Kidney tubule cell (primary cell): ENCODE measurements at regions not wholly inside any gene's neighbourhood (a gene's known extent, or its start where the extent isn't known, plus 50 kb on each side); places are given as distances from the start of the nearest gene placed in this dataset.
"Not testable (repeated sequence)": the region's sequence is repeated elsewhere in the genome, so short reads cannot be mapped to it uniquely, and the experiment has no call there.

Experiments
- DNase-seq: peaks from one replicate; pipeline ENCODE4 v3.0.0-alpha.2; 2018; ENCODE audit warnings: low spot score

DNA sequence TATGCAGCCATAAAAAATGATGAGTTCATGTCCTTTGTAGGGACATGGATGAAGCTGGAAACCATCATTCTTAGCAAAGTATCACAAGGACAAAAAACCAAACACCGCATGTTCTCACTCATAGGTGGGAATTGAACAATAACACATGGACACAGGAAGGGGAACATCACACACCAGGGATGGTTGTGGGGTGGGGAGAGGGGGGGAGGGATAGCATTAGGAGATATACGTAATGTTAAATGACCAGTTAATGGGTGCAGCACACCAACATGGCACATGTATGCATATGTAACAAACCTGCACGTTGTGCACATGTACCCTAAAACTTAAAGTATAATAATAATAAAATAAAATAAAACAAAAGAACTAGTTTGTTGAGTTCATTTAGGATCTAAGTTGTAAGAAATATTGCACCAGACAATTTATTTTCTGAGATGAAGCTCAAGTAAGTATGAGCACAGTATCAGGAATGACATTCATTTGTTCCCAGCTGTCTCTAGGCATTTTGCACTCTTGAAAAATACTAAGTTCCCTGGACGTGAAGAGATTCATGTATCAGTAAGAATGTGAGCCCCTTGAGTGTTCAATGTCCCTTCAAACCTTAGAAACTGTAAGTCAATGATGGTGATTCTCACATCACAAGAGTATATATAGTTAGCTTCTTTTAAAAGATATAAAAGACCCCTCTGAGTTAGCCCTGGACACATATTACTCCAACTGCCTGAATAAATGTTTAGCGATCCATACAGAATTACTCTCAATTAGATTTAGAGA, 1519.3 kb upstream of the TPTE start:
- DNase-seq, result peak; percentile 6

DNA sequence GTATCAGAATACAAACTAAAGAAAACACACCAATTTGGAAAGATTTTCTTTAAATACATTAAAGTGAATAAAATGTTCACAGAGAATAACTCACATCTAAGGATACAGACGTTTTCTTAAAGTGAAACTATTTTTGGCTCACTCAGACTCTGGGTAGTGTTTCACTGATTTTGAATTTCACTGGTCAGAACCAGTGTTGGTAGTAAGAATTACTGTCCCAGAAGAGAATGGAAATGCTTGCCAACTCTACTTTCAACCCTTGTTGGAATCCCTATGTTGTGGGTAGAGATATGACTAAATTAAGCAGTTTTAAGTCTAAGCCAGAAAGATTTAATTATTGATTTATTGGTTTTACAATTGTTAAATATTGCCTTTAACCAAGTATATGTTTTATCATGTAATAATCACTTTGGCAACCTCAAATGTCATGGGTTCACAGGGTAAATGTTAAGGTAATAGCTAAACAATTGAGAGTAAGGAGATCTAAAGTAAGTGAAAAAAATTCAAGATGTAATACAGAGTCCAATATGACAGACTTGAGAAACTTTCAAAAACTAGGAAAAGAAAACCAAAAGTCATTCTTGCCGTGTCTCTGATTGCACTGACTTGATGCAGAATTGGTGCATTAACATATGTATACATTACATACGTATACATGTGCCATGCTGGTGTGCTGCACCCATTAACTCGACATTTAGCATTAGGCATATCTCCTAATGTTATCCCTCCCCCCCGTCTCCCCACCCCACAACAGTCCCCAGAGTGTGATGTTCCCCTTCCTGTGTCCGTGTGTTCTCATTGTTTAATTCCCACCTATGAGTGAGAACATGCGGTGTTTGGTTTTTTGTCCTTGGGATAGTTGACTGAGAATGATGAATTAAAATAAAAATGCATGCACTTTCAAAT, 1517.2 kb upstream of the TPTE start:
- DNase-seq, result not testable (repeated sequence)

DNA sequence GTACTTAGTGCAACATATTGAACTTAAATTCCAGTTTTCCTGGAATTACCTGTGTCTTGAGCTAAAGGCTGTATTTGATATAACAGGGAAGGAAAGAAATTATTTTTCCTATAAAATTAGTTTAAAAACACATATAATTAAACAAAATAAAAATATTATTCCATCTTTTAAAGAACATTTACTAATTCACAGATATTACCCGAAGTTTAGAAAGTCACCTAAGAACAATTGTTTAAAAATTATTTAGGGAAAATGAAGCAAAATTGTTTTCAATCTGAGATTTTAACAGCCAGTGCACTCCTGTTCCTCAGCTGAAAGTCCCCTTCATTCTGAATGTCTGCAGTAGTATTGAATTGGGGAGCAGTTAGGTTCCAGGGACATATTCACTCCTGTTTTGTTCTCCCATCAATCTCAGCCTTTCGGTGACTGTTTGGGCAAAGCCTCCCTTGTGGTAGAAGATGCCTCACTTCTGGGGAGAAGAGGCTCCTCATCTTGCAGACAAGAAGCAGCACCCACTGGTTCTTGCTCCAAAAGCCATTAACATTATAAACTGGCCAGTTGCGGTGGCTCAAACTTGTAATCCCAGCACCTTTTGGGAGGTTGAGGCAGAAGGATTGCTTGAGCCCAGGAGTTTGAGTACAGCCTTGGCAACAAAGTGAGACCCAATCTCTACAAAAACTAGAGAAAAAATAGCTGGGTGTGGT, 1516.4 kb upstream of the TPTE start:
- peak; percentile 4 for DNase-seq

GRCh38 chr21:9005671-9006070, 1515.7 kb upstream of the TPTE start:
- DNase-seq, result not testable (repeated sequence)

- peak; percentile 1 for DNase-seq
Measured at GRCh38 chr21:9006111-9006510, 1515.3 kb upstream of the TPTE start.

DNA sequence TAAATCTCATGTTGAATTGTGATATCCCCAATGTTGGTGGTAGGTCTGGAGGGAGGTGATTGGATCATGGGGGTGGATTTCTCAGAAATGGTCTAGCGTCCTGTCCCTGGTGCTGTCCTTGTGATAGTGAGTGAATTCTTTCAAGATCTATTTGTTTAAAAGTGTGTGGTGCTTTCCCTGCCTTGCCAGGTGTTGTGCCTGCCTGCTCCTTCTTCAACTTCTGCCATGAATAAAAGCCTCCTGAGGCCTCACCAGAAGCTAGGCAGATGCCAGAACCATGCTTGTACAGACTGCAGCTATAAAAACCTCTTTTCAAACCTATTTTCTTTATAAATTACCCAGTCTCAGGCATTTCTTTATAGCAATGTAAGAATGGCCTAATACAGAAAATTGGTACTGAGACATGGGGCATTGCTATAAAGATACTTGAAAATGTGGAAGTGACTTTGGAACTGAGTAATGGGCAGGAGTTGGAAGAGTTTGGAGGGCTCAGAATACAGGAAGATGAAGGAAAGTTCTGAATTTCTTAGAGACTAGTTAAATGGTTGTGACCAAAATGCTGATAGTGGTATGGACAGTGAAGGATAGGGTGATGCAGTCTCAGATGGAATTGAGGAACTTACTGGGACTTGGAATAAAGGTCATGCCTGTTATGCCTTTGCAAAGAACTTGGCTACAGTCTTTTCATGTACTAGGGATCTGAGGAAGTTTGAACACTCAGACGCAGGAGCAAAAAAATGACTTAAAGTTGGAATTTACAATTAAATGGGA, 1514.6 kb upstream of the TPTE start:
- DNase-seq, result peak; percentile 4

DNA sequence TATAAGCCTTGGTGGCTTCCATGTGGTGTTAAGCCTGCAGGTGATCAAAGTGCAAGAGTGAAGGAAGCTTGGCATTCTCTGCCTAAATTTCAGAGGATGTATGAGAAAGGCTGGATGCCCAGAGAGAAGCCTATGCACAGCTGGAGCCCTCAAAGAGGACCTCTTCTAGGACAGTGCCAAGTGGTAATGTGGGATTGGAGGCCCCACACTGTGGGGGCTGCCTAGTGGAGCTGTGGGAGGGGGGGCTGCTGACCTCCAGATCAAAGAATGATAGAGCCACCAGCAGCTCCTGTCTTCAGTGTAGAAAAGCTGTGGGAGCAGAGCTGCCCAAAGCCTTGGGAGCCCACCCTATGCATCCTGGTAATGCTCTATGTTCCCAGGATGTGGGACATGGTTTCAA, 1512.7 kb upstream of the TPTE start:
- peak; percentile 10 for DNase-seq

DNA sequence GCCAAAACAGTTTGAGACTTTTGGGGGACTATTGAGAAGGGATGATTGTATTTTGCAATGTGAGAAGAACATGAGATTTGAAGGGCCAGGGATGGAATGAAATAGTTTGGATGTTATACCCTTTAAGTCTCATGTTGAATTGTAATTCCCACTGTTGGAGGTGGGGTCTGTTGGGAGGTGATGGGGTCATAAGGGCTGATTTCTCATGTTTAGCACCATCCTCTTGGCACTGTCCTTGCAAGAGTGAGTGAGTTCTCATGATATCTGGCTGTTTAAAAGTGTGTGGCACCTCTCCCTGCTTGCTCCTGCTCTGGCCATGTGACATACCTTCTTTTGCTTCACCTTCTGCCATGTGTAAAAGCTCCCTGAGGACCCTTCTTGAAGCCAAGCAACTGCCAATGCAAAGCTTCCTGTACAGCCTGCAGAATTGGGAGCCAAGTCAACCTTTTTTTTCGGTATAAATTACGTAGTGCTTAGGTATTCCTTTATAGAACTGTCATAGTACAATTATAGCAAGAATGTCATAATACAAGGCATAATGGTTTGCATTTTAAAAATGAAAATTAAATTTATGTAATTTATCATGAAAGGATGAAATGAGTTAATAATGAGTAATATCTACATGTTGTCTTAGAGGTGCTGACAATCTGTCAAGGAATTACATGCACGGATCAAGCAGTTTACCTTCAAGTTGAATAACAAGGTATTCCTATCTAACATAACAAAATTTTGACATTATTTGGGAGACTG, 1511.9 kb upstream of the TPTE start:
- not testable (repeated sequence) for DNase-seq

DNA sequence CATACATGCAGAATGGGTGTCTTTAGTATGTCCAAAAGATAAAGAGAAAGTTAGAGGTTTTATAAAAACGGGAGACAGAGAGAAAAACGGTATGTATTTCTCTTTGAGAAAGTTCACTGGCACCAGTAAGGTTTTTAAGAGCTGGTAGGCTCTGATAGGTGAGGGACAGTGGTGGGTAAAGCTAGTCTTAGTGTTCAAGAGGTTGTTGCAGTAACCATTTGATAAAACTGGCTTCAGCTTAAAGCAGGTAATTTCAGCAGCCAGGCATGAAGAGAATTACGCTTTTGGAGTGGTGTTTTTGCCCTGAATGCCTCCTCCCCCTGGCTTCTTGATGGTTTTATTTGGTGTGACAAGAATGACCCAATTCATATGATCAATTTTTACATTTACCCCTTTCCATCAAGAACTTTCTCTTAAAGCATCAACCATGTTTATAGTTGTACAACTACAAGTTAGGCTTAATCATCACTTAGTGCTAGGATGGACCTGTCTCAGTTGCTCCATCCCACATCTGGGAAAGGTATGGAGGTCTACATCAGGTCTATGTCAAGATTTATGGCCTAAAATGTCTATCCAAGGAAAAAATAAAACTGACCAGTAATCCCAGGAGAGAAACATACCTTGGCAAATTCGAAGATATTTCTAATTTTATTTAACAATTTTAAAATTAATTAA, 1511.1 kb upstream of the TPTE start:
- not testable (repeated sequence) for DNase-seq

DNA sequence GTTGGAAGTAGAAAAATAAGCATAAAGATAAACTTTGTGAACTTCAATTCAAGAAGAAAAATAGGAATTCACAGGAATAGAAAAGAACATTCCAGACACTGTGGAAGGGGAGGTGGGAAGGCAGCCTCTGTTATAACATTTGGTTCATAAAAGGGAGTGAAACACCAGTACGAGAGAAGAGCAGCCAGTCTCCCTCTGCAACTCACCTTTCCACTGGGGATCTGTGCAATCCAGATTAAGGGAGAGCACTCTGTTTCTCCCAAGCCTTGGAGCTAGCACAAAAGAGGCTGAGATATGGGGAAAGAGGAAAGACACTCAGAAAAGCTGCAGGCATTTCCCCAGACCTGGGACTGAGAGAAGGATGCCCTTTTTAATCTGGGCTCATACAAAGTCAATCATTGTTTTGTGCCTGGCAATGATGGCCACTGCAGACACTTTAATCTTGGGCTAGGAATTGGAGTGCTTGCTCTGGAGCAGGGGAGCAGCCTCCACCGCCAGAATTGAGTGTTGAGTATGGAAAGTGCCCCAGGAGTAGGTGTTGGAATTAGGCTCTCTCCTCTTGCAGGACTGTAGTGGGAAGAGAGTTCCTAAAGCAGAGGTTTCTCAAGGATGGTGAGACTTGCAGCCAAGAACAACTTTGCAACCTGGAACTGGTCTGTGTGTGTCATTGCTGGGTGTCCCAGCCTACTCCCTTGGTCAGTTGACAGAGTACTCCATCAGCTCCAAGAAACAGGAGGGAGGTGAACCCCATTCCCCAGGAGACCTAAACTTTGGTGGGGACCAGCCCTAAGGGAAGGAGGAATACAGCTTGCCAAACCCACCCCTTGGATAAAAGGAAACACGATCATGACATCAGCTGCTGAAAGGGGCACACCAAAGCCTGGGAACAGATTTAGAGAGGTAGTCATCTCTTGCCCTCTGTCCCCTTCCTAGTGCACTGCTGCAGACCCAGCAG, 1510.2 kb upstream of the TPTE start:
- DNase-seq, result peak; percentile 11

DNA sequence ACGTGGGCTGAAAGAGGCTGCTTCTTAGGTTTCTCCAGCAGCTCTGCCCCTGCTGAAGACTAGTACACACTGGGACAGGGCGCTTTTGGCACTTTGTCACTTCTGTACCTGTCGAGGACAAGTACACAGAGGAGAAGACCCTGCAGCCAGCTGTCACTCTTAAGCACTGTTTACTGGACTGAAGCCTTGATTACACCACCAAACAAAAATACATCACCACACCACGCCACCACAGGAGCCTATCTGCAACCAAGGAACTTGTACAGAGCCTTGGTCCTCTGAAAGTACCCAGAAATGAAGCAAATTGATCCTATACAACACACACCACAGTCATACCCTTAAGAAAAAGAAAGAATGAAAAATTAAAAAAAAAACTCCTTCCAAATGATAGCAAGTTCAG, 1509.5 kb upstream of the TPTE start:
- DNase-seq, result not testable (repeated sequence)

- DNase-seq, result not testable (repeated sequence)
Measured at GRCh38 chr21:9013502-9014242, 1507.7 kb upstream of the TPTE start.

DNA sequence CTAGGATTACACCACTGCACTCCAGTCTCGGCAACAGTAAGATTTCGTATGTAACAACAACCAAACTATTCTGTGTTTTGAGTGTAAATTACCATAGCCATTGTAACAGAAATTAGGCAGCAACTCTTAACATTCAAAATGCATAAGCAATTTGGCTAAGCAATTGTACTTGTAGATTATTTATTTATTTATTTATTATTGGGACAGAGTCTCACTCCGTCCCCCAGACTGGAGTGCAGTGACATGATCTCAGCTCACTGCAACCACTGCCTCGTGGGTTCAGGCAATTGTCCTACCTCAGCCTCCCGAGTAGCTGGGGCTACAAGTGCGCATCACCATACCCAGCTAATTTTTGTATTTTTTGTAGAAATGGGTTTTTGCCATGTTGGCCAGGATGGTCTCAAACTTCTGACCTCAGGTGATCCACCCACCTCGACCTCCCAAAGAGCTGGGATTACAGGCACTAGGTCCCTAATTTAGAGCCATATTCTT, 1507.1 kb upstream of the TPTE start:
- DNase-seq, result not testable (repeated sequence)

GRCh38 chr21:9015483-9016197, 1505.7 kb upstream of the TPTE start:
- peak; percentile 4 for DNase-seq

- not testable (repeated sequence) for DNase-seq
Measured at GRCh38 chr21:9017206-9017605, 1504.2 kb upstream of the TPTE start.

DNA sequence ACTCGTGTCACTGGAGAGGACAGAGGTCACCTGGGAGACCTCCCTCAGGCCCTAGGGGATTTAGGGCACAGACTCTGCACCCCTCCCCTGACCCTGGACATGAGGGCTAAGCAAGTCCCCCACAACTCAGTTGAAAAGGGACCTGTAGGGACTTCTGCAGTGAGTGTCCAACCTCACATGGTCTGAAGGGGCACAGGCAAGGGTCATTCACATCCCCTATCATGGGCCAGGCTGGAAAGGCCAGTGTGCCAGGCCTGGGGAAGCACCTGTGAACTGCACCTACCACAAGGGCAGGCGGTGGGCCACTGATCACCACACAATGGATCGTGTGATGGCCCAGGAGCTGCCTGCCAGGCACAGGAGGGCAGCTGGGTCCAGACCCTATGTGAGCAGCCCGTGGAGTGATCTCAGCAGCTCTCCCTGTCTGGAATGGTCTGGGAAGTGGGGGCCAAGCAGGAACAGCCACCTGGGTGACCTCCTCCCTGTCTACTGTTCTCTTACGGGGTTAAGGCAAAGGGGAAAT, 1502.6 kb upstream of the TPTE start:
- DNase-seq, result not testable (repeated sequence)
